ENCODE measurements at regions not wholly inside any gene's neighbourhood (a gene's known extent, or its start where the extent isn't known, plus 50 kb on each side); places are given as distances from the start of the nearest gene placed in this dataset.

- POLR2A ChIA-PET (ENCODE audit: partially characterized antibody), result no interaction called here
- Histone ChIP-seq H3K14ac (ENCODE audit: insufficient read length) (no peak overlapping the region), H3K56ac (replicated peaks; ENCODE audit: insufficient read length, low read depth, low read length) (no peak overlapping the region), H3K9me3 (ENCODE audit: insufficient read depth in 2 of 2, low read depth in 1 of 2, low read length in 1 of 2) (no peaks in the 10 kb centered on the region; a peak in 1 of 4 replicates), H3K9ac (replicated peaks in 1 of 4; ENCODE audit: extremely low read depth in 1 of 4, low read depth in 3 of 4, low read length in 3 of 4) (no peak overlapping the region), H3K18ac (ENCODE audit: extremely low read depth, low read length) (no peak overlapping the region), H2AK5ac (ENCODE audit: low read depth, low read length) (no peak overlapping the region), H3K23ac (ENCODE audit: insufficient read length) (no peak overlapping the region), H2BK15ac (ENCODE audit: low read length) (no peak overlapping the region), H3K36me3 (ENCODE audit: control insufficient read depth in 2 of 4, insufficient read depth in 4 of 4, low read length in 3 of 4) (no peaks in the 10 kb centered on the region), H3K27ac (ENCODE audit: low read depth, low read length) (no peak overlapping the region), H3K4me2 (ENCODE audit: insufficient read depth in 1 of 2, low read depth in 2 of 2, low read length in 2 of 2) (no peak overlapping the region), H4K5ac (ENCODE audit: insufficient read length, low read depth, low read length) (no peak overlapping the region), H3K4ac (replicated peaks; ENCODE audit: insufficient read length, low read depth, low read length) (no peak overlapping the region), H4K20me1 (replicated peaks in 1 of 2; ENCODE audit: control insufficient read depth in 1 of 2, insufficient read depth in 2 of 2, low read length in 2 of 2) (no peaks in the 10 kb centered on the region), H2AFZ (ENCODE audit: low read length) (no peak overlapping the region), H2BK120ac (replicated peaks; ENCODE audit: low read depth, low read length) (no peak overlapping the region), H3K23me2 (ENCODE audit: low read depth, low read length) (no peaks in the 10 kb centered on the region), H3K4me1 (replicated peaks in 1 of 4; ENCODE audit: control insufficient read depth in 3 of 4, insufficient read depth in 4 of 4, low read length in 3 of 4) (peaks cover 0 to 5% (median 0%) of the 10 kb centered on the region in 4 experiments; a peak in 1 of 7 replicates), H3K27me3 (replicated peaks in 1 of 4; ENCODE audit: control insufficient read depth in 3 of 4, extremely low read depth in 1 of 4, insufficient read depth in 3 of 4, low read length in 3 of 4) (no peaks in the 10 kb centered on the region), H2BK12ac (ENCODE audit: low read depth, low read length) (no peak overlapping the region), H3K79me1 (ENCODE audit: low read depth, low read length) (no peaks in the 10 kb centered on the region), H3K79me2 (ENCODE audit: control insufficient read depth in 1 of 2, insufficient read depth in 2 of 2, low read length in 2 of 2) (no peaks in the 10 kb centered on the region), H2BK20ac (ENCODE audit: low read length) (no peak overlapping the region), H2BK5ac (ENCODE audit: low read depth, low read length) (no peak overlapping the region), H4K91ac (replicated peaks; ENCODE audit: insufficient read length, low read length) (no peak overlapping the region), H3K4me3 (ENCODE audit: extremely low read depth in 1 of 4, insufficient read depth in 2 of 4, low read depth in 3 of 4, low read length in 4 of 4) (no peak overlapping the region), H4K8ac (ENCODE audit: extremely low read depth, insufficient read depth, low read length) (no peak overlapping the region)
- TF ChIP-seq KDM4A (IDR thresholded peaks at IDR 0.05; ENCODE audit: low read depth, low read length, severe bottlenecking) (no peak), CBX5 (IDR thresholded peaks at IDR 0.05; ENCODE audit: low read depth, low read length) (no peak), CEBPB (IDR thresholded peaks at IDR 0.05; ENCODE audit: low read depth, low read length) (no peak), MAFK (IDR thresholded peaks at IDR 0.05; ENCODE audit: low read depth, low read length) (peak; percentile 46; the same call in 1 of the 2 replicates), CTBP2 (IDR thresholded peaks at IDR 0.05; ENCODE audit: borderline replicate concordance, insufficient read depth, insufficient read length, low read length) (no peak), SIN3A (conservative IDR thresholded peaks at IDR 0.05 in 1 of 2, IDR thresholded peaks at IDR 0.05 in 1 of 2; ENCODE audit: low read depth in 1 of 2, low read length in 2 of 2) (no peak)
- CTCF ChIA-PET (ENCODE audit: partially characterized antibody), result no interaction called here
- FAIRE-seq (no peak), DNase-seq (ENCODE audit: low read depth in 1 of 2, low spot score in 2 of 2) (no peak)
Measured at GRCh38 chr2:33730804-33731203, 131.7 kb upstream of the FAM98A start.

Data from H1 (cell line).